ENCODE measurements at regions not wholly inside any gene's neighbourhood (a gene's known extent, or its start where the extent isn't known, plus 50 kb on each side); places are given as distances from the start of the nearest gene placed in this dataset.
"Not testable (repeated sequence)": the region's sequence is repeated elsewhere in the genome, so short reads cannot be mapped to it uniquely, and the experiment has no call there.

GRCh38 chr3:72085036-72085435 is 300.1 kb upstream of the PROK2 start:
- DNase-seq (ENCODE audit: low read depth, low spot score) = no peak

DNA sequence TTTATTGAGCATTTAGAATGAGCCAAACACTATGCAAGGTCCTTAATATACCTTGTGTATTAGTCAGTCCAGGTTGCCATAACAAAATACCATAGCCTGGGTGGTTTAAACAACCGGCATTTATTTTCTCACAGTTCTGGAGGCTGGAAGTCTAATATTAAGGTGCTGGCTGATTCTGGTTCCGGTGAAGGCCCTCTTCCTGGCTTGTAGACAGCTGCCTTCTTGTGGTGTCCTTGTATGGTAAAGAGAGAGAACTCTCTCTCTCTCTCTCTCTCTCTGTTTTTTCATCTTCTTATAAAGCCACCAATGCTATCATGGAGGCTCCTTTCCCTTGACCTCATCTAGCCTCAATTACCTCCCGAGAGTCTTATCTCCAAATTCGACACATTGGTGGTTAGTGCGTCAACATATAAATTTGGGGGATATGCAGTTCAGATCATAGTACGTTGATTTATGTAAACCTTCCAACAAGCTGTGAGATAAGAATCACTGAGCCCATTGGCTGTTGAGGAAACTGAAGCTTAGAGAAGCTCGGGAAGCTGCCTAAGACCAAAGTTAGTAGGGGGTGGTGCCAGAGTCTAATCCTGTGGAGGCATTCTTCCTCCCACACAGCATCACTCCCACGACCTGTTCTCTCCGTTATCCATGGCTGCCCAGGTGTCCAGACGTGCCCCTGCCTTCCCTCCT is 298.0 kb upstream of the PROK2 start:
- DNase-seq (ENCODE audit: low read depth, low spot score) = no peak

- DNase-seq (ENCODE audit: low read depth, low spot score) = no peak
Measured at GRCh38 chr3:72082186-72082715, 297.3 kb upstream of the PROK2 start.

- DNase-seq (ENCODE audit: low read depth, low spot score) = no peak
Measured at GRCh38 chr3:72081471-72082185, 296.7 kb upstream of the PROK2 start.

GRCh38 chr3:72080800-72081199 is 295.9 kb upstream of the PROK2 start:
- DNase-seq (ENCODE audit: low read depth, low spot score) = no peak

DNA sequence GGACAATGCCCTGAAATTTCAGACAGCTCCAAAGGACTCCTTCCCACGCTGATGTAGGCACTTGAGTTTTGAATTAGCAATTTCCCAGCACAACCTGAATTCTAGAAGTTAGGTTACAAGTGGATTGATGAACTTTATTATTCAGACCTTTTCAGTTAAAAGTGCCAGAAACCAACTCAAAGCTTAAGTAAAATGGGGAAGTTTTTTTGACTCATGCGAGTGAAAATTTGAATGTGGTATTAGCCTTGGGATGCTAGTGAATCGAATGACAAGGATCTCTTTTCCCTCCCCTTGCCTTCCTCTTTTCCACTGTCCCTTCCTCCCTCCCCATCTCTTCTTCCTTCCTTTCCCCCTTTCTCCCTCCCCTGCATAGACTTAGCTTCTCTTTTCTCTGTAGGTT is 295.1 kb upstream of the PROK2 start:
- DNase-seq (ENCODE audit: low read depth, low spot score) = no peak

DNA sequence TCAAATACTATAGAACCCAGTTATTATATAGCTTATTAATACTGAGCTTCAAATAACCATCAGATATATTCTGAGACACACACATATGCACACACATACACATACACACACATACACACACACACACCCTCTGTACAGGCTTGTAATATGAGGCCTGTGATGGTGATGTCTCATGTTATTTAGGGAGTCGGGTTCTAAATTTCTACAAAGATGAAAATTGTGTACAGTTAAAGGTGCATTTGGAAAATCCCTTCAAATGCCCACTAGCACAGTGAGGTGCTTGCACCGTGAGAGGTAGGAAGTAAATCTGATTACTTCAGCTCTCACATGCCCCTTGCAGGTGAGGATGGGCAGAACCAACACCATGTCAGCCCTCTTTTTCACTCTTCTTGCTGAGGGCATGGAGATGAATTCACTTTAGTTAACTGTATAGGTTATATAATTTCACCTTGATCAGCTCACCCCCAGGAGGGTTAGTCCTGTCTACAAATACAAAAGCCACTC is 294.5 kb upstream of the PROK2 start:
- DNase-seq (ENCODE audit: low read depth, low spot score) = no peak

DNA sequence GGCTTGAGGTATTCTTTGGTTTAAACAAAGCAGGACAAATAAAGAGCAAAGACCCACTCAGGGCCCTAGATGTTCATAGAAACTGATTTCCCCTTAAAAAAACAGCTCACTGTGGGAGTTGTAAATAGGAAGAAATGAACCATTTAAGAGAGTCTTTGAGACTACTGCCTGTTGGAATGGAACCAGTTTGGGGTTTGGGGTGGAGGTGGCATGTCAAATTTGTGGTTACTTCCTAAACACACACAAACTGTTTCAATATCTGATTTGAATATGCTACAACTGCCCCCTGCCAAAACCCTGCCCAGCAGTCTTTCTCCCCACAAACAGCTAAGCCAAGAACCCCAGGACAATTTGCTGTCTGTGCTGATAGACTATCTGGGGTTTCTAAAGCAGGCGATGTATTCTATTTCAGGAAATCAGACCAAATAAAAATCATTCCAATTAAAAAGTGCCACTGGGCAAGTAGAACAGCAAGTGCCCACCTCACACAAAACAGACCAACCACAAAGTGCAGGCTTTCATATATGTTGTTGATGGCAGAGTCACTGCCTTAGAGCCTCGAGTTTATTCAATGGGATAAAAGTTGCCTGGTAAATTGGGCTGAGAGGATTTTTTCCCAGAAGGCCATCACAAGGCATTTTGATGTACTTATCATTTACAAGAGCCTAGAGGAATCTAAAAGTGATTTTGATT is 293.9 kb upstream of the PROK2 start:
- no peak for DNase-seq (ENCODE audit: low read depth, low spot score)

- DNase-seq (ENCODE audit: low read depth, low spot score) = no peak
Measured at GRCh38 chr3:72077473-72078259, 292.7 kb upstream of the PROK2 start.

GRCh38 chr3:72075848-72076247 is 290.9 kb upstream of the PROK2 start:
- not testable (repeated sequence) for DNase-seq (ENCODE audit: low read depth, low spot score)

DNA sequence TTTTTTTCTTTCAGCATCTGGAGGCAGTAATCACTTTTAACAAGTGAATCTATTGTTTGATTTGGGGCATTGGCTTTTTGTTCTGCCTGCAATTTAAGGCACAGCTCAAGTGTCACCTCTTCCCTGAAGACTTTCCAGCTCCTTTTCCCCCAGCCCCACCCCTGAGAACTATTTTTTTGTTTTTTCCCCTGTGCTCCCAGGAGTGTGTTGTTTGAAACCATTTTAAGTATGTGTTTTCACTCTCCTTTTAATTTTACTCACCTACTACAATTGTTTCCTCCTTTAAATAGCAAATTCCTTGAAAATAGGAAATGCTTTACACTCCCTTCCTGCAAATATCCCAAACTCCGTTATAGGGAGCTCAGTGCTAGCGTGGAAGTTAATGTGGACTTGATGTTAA is 286.7 kb upstream of the PROK2 start:
- DNase-seq (ENCODE audit: low read depth, low spot score) = no peak

GRCh38 chr3:72070005-72070404 is 285.1 kb upstream of the PROK2 start:
- no peak for DNase-seq (ENCODE audit: low read depth, low spot score)

GRCh38 chr3:72069543-72069942 is 284.6 kb upstream of the PROK2 start:
- no peak for DNase-seq (ENCODE audit: low read depth, low spot score)

DNA sequence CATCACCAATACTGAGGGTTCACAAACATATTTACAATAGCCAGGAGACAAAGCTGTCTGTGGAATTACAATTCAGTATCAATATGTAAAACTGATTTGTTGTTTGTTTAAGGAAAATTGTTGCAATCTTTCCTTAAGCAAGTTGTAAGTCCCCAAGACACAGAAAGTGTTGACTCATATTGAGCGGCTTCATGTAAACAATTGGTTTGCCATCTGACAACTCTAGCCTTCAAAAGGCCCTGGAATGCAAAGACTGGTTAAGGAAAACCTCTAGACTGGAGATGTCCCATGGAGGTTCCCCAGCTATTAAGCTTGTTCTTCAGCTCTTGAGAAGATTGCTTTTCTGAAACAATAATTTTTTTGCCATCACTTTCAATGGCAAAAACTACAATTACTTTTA is 283.7 kb upstream of the PROK2 start:
- DNase-seq (ENCODE audit: low read depth, low spot score) = no peak

DNA sequence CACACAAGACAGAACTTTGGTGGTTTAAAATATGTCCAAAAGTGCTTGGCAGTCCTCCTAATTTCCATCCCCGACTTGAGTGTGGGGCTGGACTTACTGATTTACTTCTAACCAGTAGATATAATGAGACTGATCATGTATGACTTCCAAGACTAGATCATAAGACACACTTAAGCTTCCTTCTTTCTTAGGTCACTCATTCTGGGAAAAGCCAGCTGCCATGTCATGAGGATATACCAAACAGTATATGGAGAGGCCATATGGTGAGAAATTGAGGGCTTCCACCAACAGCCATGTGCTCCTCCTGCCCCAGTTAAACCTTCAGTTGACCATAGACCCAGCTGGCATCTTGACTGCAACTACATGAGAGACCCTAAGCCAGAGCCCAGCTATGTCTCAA is 282.8 kb upstream of the PROK2 start:
- DNase-seq (ENCODE audit: low read depth, low spot score) = no peak

GRCh38 chr3:72065872-72066641 is 281.1 kb upstream of the PROK2 start:
- DNase-seq (ENCODE audit: low read depth, low spot score) = no peak

GRCh38 chr3:72065236-72065635 is 280.3 kb upstream of the PROK2 start:
- no peak for DNase-seq (ENCODE audit: low read depth, low spot score)

DNA sequence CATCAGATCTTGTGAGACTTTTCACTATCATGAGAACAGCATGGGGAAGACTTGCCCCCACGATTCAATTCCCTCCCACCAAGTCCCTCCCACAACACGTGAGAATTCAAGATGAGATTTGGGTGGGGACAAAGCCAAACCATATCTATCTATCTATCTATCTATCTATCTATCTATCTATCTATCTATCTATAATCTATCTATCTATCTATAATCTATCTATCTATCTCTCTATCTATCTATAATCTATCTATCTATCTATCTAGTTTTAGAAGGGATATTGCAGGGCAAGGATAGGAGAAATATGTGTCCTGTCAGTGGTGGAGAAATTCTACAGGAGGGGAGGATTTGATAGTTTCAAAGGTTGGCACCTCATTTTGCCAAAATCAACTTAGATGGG is 279.8 kb upstream of the PROK2 start:
- DNase-seq (ENCODE audit: low read depth, low spot score) = not testable (repeated sequence)

GRCh38 chr3:72062017-72062416 is 277.1 kb upstream of the PROK2 start:
- no peak for DNase-seq (ENCODE audit: low read depth, low spot score)

DNA sequence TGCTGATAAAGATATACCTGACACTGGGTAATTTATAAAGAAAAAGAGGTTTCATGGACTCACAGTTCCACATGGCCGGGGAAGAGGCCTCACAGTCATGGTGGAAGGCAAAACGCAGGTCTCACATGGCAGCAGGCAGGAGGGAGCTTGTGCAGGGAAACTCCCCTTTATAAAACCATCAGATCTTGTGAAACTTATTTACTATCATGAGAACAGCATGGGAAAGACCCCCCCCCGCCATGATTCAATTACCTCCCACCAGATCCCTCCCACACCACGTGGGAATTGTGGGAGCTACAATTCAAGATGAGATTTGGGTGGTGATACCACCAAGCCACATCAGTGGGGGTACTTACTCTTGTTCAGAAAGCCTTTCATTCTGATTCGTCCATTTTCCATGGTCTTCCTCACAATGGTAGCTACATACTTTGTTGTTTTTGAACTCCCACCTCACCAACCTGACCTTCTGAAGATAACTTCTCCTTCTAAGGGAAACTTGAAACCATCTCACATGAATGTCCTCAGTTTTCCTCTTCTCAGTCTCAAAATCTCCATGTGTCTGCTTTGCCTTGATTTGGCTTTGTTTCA is 275.6 kb upstream of the PROK2 start:
- no peak for DNase-seq (ENCODE audit: low read depth, low spot score)
